ENCODE measurements at regions not wholly inside any gene's neighbourhood (a gene's known extent, or its start where the extent isn't known, plus 50 kb on each side); places are given as distances from the start of the nearest gene placed in this dataset.
A peak's percentile ranks its signal among the peaks of the same experiment; 100 is the strongest.

DNA sequence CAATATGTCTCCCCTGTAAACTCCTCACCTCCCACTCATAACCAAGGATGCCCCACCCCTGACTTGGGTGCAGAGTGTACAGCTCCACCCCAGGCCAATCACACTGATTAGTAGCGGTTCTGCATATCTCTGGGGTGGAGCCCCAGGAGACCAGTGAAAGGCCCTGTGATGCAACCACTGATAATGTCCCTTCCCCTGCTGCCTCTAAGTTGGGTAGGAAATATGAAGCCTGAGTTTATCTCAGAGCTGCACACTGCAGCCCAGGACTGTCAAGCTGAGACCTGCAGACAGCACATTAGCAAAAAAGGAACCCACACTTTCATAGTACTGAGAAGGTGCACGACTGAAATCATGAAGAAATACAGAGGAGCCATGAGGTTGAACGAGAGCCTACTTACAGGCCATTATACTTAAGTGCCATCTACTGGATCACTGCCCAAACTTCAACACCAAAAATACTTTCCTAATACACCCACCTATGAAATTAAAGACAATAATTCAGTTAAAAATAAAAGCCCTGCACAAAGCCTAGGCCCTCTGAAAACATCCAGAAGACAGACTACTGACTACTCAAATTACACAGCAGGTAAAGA lies 455.4 kb upstream of the LRRTM4 start:
- TF ChIP-seq, protein P1, sequence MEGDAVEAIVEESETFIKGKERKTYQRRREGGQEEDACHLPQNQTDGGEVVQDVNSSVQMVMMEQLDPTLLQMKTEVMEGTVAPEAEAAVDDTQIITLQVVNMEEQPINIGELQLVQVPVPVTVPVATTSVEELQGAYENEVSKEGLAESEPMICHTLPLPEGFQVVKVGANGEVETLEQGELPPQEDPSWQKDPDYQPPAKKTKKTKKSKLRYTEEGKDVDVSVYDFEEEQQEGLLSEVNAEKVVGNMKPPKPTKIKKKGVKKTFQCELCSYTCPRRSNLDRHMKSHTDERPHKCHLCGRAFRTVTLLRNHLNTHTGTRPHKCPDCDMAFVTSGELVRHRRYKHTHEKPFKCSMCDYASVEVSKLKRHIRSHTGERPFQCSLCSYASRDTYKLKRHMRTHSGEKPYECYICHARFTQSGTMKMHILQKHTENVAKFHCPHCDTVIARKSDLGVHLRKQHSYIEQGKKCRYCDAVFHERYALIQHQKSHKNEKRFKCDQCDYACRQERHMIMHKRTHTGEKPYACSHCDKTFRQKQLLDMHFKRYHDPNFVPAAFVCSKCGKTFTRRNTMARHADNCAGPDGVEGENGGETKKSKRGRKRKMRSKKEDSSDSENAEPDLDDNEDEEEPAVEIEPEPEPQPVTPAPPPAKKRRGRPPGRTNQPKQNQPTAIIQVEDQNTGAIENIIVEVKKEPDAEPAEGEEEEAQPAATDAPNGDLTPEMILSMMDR (tag by site-specific recombination; IDR thresholded peaks at IDR 0.05), result 0 out of 2 replicates have a peak, but pooled peaks have one; percentile 19
- TF ChIP-seq ZNF707 (tag by site-specific recombination; IDR thresholded peaks at IDR 0.05) (no peak), ZNF16 (tag by site-specific recombination; IDR thresholded peaks at IDR 0.05; ENCODE audit: low read depth) (no peak), ZNF843 (tag by site-specific recombination; IDR thresholded peaks at IDR 0.05) (no peak), ZNF350 (tag by site-specific recombination; IDR thresholded peaks at IDR 0.05) (no peak), ZNF274 (IDR thresholded peaks at IDR 0.05; ENCODE audit: low read length) (no peak), ZNF274 (tag by site-specific recombination; IDR thresholded peaks at IDR 0.05; ENCODE audit: borderline replicate concordance) (no peak), KLF7 (tag by site-specific recombination; IDR thresholded peaks at IDR 0.05; ENCODE audit: borderline replicate concordance) (no peak)

Measured in HEK293 (cell line).